NCI-H226 (cell line): ENCODE measurements at regions not wholly inside any gene's neighbourhood (a gene's known extent, or its start where the extent isn't known, plus 50 kb on each side); places are given as distances from the start of the nearest gene placed in this dataset.
"Not testable (repeated sequence)": the region's sequence is repeated elsewhere in the genome, so short reads cannot be mapped to it uniquely, and the experiment has no call there.

ENCODE experiments used
- DNase-seq: peaks from one replicate; pipeline ENCODE4 v3.0.0-alpha.2; 2015

DNA sequence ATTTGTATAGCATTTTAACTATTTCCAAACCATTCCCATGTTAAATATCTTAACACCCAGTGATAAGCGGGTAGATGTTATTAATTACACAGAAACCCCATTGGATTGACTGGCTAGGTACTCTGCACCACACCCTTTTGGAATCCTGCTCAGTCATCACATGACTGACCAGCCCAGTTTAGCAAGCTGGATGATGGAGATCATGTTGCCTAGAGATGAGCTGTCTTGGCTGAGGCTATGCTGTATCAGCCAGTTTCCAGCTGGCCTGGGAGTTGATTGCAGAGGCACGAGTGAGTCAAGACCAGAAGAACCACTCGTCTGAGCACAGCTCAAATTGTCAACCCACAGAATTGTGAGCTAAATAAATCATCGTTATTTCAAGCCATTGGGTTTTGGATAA lies 124.6 kb downstream of the ZNF621 start:
- DNase-seq = no peak

DNA sequence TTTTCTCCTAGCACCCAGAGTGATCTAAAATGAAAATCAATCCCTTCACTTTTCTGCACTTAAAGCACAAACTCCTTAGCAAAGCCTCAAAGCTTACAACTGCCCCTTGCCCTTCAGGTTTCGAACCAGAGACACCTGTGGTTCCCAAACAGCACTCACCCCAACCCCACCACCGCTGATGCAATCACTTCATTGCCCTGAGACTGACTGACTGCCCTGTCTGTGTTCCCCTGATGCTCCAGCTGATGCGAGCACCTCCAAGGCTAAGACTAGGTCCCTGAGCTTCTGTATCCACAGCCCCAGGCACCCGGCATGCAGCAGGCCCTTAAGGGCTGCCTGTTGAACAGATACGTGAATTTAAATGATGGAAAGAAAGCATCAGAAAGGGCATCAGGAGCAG lies 127.3 kb downstream of the ZNF621 start:
- no peak for DNase-seq

DNA sequence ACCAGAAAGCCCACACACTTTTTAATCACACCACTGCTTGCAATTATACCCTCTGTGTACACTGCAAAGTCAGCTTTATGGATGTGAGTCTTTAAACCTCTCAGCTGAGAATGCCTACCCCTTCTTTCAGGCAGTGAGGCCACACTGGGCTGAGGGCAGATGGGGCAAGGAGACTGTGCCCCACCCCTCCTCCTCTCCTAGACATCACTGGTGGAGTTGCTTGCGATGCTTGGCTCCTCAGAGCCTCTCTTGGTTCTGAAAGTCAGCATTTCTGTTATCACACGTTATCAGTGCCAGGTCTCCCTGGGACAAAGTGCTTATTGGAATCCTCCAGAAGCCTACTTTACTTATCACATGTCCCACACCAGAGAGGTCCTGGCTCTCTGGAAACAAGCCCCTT lies 128.2 kb downstream of the ZNF621 start:
- DNase-seq = no peak

DNA sequence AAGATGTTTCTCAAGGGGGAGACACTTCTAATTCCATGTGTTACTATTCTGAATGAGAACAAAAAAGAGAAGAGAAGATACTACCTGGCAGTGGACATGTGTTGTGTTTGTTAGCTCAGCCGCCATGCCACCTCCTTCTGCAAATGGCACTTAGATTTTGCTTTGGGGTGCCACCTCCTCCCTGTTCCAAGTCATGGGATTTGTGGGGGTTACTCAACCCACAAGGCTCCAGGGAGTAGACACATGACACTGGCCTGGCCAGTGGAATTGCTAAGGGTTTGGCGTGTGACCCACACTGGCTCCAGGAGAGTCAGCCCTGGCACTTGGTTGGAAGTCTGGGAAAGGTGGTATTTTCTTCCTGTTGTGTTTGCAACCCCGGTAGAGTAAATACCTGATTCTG lies 129.1 kb downstream of the ZNF621 start:
- no peak for DNase-seq

DNA sequence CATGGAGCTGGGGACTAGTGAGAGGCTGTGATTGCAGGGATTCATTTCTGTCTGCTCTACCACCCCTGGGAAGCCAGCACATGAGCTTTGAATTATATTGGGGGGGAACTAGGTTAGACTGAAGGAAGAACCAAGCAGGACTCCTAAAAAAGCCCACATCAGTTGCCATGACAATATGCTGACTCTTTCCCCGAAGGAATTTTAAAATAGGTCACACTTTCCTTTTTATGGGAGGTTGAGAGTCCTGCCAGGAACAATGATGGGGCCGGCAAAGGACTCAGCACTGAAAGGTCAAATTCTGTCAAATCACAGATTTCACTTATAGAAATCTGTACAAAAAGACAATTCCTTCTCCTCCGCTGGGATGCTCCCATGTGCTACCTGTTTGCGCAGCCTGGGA lies 130.8 kb downstream of the ZNF621 start:
- no peak for DNase-seq

DNA sequence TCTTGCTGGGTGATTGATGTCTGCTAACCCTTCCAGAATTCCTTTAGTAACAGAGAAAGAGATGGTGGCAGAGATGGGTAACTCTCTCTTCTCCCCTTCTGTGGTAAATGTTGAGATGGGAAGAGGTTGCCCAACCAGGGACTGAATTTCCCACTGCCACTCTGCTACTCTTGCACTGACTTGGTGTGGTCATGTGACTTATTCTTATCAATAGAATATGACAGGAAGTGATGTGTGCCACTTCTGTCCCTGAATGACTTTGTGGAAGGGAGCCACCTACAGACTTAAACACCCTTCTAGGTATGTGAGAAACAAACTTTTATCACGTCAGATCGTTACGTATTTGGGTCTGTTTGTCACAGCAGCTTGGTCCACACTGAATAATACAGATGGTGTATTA lies 132.9 kb downstream of the ZNF621 start:
- no peak for DNase-seq

DNA sequence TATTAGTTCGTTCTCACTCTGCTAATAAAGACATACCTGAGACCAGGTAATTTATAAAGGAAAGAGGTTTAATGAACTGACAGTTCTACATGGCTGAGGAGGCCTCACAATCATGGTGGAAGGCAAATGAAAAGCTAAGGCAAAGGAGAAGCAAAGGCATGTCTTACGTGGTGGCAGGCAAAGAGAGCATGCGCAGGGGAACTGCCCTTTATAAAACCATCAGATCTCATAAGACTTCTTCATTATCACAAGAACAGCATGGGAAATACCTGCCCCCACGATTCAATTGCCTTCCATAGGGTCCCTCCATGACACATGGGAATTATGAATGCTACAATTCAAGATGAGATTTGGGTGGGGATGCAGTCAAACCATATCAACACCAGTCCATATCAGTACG lies 133.5 kb downstream of the ZNF621 start:
- DNase-seq = no peak

DNA sequence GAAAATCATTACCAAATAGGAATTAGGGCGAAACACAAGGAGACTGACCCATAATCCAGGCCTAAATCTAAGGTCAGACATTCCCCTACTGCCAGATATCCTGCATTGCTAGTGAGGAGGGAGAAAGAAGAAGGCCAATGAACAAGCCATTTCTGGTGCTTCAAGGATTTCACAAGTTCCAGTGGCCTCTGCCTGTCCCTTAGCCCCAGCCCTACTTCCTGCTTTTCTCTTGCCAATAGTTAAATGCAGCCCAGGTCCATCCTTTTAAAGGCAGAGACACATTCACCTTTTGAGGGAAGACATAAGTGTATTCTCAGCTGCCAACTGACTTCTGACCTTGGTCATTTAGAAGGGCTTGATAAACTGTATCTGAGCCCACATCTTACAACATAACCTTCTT lies 135.8 kb downstream of the ZNF621 start:
- DNase-seq = no peak

DNA sequence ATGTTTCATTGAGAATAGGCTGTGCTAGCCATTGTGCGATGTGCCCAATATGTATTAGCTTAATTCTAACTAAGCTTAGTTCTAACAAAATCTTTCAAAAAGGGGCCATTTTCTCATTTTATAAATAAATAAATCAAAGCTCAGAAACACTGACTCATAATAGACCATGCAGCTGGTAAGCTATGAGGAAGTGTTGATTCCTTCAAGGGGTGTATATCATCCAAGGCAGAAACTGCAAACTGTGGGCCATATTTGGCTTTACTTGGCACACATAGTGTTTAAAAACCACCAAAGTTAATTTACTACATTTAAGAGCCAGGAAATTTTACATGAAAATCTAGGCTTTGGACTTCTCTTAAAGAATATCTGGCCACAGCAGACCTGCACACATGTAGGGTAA lies 136.5 kb downstream of the ZNF621 start:
- DNase-seq = no peak

DNA sequence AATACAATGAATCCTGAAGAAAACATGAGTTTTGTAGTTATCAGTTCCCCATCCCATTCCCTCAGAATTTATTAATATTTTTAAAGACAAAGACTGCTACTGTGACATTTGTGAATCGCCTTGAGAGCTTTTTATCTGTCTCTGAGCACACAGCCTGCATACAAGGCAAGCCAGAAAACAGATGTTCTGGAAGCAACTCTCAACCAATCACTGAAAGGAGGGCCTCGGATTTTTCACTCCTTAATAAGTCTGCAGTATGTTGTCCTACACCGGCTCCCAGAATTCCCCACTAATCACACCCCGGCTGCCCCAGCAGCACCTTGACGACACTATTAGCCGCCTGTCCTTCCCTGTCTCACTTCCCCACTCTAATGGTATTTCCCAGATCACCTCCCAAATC lies 138.5 kb downstream of the ZNF621 start:
- no peak for DNase-seq

DNA sequence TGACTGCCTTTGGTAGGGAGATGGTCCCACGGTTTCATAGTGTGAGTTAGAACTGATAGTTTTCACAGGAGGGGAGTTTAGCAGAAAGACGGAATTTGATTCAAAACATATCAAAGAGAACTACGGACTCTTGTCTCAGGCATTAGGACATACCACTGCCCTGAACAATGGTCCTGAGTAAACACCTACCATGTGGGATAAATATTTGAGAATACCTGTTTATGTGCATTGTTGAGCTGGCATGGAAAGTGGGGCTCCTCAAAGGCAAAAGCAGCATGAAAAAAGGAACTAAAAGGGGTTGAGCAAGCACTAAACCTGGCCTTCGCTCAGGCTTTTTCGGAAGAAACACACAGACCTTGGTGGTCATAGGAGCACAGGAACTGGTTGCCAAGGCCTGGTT lies 144.4 kb downstream of the ZNF621 start:
- no peak for DNase-seq

DNA sequence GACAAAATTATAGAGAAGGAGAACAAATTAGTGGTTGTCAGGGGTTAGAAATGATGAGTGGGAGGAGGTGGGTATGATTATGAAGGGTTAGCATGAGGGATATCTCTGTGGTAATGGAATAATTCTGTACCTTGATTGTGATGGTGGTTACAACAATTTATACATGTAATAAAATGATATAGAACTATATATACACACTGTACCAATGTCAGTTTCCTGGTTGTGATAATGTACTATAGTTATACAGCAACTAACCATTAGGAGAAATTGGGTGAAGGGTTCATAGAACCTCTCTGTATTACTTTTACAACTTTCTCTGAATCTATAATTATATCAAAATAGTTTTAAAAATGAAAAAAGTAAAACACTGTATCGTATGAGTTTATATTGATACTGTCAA lies 148.1 kb downstream of the ZNF621 start:
- no peak for DNase-seq

DNA sequence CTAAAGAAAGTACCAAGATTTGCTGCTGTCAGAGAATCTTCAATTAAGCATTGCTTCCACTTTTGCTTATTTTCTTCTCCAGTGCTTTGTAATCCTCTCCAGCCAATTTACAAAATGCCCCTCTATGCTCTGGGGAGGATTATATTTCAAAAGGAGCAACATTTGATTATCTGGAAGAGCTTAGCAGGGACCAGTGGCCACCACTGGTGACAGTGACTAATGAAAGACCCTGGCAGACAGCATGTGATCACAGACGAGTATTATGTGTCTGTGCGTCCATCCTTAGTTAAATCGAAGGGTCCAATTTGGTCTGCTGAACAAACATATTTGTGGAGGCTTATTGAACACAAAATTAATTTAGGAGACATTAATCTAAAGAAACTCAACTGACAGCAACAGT lies 152.6 kb downstream of the ZNF621 start:
- DNase-seq = no peak

DNA sequence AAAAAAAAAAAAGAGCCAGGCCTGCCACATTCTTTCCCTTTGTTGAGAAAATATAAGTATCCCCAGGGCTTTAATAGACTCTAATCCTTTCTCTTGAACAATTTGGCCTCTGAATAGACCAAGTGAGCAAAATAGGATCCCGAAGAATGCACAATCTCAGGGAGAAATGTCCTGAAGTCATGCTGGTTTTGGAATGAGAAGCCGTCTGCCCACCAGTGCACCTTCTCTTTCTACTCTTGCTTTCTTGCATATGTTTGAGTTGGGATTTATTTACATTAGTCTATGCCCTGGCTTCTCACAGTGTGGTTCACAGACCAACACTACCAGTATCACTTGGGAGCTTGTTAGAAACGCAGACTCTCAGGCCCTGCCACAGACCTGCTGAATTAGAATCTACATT lies 153.0 kb downstream of the ZNF621 start:
- no peak for DNase-seq

DNA sequence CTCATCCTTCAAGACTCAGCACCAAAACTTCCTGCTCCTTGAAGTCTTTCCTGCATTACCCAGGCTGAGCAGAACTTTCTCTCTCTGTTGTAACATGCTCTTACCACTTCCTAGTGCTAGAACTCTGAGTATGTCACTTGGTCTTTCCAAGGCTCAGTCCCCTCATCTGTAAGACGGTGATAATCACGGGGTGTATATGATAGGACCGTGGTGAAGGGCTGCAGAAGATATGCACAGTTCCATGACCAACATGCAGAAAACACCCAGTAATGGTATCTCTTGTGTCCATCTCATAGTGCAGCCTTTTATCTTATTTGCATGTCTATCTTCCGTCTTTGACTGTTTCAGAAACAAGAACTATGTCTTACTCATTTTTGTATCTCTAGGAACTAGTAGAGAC lies 154.5 kb downstream of the ZNF621 start:
- no peak for DNase-seq

DNA sequence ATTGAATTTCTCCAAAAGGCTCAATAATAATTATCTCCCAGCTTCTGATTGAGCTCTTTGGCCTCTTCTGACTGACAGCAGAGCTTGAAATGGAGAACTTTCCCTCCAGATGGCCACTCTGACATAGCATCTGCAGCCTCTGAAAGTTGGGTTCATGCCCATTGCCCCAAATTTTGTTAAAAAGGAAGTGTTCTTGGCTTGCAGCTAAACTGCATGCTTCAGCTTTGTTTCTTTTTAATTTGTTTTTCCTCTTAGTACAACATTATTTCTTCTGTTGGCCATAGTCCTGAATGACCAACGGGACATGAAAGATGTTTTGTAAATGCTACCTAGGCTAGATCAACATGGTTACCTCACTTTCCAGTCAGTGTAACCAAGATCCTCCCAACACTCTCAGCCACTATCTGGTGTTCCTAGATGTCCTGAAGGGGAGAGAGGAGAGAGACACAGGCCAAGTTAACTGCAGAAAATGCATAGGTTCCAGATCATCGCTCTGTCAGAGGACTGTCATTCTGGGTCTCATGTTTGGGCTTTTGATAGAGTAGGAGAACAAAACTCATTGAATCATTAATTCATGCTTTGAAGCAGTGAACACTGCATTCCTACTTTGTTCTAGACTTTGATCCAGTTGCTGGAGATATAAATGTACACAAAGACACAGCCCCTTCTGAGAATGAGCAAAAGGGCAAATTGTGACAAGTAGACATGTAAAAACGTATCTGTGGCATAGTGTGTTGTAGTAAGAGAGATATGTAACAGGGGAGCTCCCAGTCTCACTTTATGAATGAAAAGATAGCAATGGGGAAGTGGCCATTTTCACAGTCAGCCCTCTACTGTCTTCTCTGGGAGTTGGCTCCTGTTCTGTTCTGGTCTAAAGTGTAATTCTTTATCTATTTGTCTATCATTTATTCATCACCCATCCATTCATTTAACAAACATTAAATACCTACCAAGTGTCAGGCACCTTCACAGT lies 156.2 kb downstream of the ZNF621 start:
- no peak for DNase-seq

DNA sequence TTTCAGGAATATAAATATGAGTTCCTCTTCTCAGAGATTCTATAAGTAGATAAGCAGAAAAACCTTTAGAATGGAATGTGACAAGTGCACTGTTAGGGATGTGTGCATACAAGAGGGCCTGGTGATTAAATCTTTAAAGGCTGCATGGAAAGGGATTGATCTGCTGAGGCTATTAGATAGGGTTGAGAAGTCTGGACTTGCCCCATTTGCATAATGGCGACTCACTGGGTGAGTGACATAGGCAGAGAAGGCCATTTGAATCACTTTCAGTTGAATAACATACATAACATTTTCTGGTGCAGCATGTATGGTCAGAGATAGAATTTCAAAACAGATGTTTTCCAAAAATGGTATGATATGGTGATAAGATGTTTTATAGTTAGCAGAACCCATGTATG lies 156.9 kb downstream of the ZNF621 start:
- no peak for DNase-seq

DNA sequence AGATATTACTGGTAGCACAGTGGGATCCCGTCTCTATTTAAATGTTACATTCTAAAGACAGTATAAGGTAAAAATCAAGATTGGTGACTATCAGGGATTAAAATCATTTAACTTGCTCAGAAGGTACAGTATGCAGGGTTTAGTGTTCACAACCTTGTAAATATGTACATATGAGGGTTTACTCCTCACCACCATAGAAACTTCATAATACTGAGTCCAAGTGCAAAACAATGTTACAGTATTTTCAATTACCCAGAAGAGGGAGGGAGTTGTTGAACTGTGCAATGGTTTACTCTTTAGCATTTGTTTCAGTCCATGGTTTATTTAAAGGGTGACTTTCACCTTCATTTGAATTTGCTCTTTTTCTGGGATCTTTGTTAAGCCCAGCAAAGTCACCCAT lies 165.1 kb downstream of the ZNF621 start:
- no peak for DNase-seq

DNA sequence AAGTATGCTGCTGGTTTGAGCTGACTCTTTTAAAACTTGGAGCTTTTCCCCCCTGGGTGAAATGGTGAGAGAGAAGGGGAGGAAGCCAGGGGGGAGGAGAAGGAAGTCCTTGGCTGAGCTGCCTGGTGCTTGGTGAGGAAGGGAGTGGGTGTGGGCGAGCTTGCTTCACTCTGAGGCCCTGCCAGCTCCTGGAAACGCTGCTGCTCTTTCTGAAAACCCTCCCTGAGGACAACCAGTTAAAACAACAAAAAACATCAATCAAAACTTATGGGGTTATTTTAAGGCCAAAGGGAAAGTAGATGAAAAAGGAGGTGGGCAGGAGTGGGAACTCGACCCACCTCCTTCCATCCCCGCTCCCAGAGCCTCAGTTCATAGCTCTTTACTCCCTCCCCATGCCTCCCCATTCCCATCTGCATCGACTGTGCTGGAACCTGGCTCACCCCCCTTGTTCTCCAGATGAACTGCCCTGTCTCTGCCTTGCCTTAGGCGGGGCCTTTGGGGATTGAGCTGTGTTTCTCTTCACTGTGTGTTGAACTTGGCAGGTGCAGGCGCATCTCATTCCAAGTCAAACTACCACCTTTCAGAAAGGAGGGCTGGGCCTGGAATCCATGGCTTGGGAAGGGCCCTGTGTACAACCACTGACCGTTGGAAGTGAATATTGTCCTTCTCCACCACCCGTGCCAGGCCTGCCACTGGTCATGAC lies 166.1 kb downstream of the ZNF621 start:
- DNase-seq = no peak

DNA sequence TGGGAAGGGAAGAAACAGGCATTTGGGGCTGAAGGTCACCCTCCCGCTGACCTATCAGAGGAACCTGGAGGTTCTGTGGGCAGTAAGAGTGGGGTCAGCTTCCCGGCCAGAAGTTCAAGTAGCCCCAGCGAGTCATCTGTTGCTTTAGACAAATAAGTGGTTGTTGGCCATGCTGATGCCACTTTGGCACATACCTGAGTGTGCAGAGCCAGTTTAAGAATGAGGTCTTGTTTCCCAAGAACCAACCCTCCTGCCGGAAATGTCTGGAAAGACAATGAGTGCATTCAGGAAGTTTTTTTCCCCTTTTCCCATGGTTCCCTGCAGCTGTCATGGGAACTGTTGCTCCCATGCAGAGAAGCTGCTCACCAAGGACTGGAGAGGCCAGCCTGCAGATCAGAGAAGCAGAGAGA lies 166.7 kb downstream of the ZNF621 start:
- DNase-seq = no peak

DNA sequence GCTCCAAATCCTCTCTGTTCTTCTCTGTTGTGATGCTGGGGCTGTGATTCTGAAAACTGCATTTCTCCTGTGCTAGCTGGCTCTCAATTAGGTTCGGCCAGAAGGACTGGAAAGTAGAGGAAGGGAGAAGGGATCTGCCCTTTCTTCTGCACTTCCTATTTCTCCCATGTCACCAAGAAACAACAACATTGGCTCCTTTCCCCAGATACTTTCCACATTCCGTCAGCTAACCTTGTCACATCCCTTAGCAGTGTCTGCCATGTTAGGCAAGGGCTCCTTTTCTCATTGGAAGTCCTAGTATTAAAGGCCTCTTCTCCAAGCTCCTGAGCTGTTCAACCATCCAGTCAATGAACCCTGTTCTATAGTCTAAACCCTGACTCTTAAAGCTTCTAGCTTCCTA lies 171.1 kb downstream of the ZNF621 start:
- no peak for DNase-seq

DNA sequence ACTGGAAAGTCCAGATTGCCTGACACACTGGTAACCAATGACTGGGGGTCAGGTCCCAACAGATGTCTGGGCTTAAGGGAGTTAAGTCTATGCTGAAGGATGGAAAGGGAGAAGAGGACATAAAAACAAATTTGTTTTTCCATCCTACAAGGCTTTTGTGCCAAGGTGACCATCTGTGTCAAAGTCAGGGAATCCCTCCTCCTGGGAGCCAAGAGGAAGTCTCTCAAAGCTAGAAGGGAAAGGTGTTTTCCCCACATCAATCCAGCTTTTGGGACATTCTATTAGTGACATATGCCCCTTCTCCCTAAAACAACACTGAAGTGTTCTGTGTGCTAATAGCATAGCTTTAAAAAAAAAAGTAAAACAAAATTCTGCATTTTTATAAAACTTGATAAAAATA lies 173.9 kb downstream of the ZNF621 start:
- not testable (repeated sequence) for DNase-seq

DNA sequence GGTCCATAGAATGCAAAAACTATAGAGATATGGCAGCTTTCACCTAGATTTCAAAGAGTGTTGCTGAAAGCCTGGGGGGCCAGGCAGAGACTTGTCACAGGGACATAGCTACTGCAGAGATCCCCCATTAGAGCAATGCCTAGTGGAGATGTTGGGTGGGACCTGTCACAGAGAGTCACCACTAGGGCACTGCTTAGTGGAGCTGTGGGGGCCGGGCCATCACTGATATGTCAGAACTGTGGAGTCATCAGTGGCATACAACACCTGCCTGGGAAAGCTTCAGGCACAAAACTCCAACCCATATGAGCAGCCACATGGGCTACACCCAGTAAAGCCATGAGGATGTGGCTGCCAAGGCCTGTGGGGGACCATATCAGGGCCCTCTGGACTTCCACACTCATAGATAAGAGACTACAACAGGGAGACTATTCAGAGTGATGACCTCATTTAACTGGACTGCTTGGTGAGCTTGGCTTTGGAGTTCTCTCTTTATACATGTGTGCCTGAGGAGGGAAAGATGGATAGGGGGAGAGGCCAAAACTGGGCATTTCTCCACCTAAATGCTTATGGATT lies 176.3 kb downstream of the ZNF621 start:
- no peak for DNase-seq

DNA sequence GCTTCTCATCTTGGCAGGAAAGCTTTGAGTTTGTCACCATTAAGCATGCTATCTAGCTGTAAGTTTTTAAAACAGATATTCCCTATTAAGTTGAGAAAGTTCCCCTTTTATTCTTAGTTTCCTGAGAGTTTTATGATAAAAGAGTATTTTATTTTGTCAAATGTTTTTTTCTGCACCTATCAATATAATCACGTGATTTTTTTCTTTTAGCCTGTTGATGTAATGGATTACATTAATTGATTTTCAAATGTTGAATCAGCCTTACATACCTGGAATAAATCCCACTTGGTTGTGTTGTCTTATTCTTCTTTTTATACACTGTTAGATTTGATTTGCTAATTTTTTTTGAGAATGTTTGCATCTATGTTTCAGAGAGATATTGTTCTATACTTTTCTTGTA lies 179.5 kb downstream of the ZNF621 start:
- DNase-seq = no peak
